ENCODE measurements at regions not wholly inside any gene's neighbourhood (a gene's known extent, or its start where the extent isn't known, plus 50 kb on each side); places are given as distances from the start of the nearest gene placed in this dataset.
"Not testable (repeated sequence)": the region's sequence is repeated elsewhere in the genome, so short reads cannot be mapped to it uniquely, and the experiment has no call there.

DNA sequence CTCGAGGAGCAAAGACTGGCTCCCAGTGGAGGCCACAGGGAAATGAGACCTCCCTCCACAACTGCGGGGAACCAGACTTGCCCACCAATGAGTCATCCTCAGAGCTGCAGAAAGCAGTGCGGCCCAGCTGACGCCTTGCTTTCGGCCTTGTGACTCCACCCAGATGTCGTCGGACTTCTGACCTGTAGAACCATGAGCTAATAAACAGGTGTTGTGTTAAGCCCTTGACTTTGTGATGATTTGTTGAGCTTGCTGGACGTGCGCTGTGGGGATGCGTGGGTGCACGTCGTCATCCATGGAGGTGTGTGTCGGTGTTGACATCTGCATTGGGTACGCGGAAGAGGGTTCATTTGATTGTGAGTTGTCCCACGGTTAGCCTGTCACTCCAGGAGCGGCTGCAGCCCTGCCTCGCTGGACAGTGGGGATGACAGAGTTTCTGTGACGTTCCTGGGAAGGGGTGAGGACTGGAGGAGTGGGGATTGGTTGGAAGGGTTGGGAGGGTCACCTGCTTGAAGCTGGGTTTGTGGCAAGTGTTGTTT, 154.1 kb downstream of the SH3BP4 start:
- DNase-seq (ENCODE audit: low spot score): no peak

DNA sequence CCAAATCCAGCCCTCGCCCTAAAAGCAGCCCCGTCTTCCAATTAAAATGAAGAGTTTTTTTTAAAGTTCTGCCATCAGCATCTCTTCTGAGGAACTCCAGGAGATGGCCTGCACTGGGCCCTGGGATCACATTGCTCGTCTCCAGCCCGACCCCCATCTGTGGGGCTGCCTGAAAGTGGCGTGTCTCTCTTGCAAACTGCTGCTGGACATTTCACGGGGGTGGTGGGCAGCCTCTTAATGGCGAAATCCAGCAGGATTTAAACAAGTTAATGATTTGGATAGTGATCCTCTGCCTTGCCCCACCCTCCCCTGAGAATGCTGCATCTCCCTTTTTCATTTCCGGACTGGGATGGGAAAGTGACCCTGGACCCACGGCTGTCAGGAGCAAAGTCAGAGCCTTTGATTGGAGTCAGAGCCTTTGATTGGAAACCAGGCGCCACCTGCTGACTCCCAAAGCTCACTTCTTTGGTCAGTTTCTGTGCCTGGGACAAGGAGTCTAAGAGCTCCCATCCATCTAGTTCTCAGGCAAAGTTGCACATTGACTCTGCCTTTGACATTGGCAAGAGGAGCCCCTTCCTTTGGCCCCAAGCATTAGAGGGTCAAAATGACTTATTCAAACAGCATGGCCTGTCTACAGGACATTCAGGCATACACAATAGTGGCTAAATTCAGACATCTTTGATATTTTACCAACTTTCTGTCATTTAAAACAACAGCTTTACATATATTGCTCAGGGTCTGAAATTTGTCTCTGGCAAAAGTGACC, 155.2 kb downstream of the SH3BP4 start:
- DNase-seq (ENCODE audit: low spot score): peak; percentile 63

DNA sequence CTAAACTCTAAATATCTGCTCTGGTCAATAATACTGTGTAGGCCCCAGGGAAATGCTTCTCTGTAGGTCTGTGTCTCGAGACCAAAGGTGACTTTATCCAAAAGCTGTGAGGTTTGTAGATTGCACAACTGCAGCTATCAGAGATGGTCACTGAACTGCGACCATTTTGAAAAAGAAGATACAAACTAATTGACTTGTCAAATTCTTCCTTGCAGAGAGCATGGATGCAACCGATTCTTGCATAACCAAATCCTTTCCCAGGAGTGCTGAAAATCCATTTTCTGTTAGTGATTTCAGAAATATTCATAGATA, 155.8 kb downstream of the SH3BP4 start:
- DNase-seq (ENCODE audit: low spot score): no peak

DNA sequence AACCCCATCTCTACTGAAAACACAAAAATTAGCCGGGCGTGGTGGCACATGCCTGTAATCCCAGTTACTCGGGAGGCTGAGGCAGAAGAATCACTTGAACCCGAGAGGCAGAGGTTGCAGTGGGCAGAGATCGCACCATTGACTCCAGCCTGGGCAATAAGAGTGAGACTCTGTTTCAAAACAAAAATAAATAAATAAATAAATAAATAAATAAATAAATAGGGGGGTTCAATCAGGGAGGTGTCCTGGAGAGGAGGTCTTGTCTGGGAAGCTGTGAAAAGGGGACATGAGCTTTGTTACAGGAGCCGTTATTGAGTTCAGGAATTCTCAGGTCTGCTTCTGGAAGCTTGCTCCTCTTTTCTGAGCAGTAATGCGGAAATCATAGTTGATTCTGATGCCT, 157.7 kb downstream of the SH3BP4 start:
- not testable (repeated sequence) for DNase-seq (ENCODE audit: low spot score)

DNA sequence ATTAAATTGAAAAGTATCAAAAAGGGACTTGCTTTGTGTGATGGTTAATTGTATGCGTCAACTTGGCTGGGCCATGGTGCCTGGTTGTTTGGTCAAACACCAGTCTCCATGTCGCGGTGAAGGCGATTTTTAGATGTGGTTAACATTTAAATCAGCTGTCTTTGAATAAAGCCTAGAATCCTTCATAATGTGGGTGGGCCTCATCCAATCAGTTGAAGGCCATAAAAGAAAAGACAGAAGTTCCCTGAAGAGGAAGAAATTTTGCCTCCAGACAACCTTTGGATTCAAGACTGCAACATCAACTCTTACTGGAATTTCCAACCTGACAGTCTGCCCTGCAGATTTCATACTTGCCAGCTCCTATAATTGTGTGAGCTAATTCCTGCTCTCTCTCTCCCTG, 160.5 kb downstream of the SH3BP4 start:
- no peak for DNase-seq (ENCODE audit: low spot score)

DNA sequence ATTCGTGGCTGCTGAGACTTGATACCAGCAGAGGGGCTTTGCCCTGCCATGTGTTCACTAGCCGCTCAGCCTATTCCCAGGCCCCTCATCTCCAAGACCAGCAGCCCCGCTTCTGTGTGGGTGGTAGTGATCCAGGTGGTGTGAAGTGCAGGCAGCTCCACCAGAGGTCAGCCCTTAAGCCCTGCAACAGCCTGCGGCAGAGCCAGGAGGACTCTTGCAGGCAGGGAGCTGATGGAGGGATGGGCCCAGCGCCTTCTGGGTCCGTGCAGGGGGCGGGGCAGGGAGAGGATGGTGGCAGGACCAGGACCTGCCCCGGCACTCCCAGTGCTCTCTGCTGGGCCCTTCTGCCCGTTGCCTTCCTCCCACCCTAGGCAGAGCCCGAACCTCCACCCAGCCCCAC, 162.0 kb downstream of the SH3BP4 start:
- no peak for DNase-seq (ENCODE audit: low spot score)

DNA sequence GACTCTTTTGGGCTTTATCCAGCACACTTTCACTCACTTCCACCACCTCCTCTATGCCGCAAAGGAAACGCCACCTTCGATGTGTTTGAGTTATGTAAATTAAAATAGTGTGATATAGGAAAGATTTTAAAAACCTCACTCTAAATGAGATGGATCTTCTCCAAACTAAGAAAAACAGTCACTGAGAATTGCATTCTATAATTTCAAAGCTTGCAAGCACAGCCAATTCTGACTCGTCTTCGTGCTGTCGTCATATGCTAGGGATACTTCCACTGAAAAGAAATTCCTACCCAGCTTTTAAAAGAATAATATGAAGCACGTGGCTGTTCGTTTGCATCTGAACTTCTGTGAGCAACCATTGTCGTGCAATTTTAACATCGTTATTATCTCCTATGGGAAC, 162.5 kb downstream of the SH3BP4 start:
- no peak for DNase-seq (ENCODE audit: low spot score)

DNA sequence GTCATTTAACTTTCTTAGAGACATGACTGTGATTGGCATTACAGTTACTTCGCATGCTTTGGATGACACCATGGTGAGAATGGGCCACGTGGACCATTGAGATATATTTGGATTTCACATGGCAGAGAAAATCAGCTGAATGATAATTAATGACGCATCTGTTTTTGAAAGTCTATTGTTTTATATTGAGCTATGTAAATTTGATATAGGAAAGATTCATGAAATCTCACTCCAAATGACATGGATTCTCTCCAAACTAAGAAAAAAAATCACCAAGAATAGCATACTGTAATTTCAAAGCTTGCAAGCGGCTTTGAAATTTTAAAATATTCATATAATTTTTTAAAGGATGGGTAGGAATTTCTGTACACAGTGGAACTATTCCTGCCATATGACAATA, 163.7 kb downstream of the SH3BP4 start:
- no peak for DNase-seq (ENCODE audit: low spot score)

DNA sequence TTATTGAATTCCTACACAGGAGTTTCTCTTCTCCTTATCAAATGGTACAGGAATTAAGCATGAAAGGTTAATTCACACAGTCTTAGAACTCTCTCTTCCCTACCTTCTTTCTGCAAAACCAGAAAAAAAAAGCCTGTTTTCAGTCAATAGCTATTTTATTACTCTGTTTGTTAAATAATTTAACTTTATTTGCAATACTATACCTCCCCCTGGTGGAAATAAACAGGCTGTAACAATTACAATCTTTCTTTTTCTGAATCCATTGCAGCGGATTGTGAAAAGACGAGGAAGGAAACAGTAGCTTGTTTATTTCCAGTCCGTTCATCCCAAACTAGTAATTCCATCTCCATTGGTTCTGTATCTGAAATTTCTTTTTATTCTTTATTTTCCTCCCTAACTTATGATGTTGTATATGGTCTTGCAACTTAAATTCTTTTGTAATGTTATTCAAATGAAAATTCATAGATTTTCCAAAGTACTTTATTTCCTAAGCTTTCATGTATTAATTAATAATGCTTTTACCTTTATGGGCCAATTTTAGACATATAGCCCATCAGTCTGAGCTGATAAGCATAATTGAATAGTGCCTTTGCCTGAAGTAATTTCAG, 165.2 kb downstream of the SH3BP4 start:
- DNase-seq (ENCODE audit: low spot score): peak; percentile 64

DNA sequence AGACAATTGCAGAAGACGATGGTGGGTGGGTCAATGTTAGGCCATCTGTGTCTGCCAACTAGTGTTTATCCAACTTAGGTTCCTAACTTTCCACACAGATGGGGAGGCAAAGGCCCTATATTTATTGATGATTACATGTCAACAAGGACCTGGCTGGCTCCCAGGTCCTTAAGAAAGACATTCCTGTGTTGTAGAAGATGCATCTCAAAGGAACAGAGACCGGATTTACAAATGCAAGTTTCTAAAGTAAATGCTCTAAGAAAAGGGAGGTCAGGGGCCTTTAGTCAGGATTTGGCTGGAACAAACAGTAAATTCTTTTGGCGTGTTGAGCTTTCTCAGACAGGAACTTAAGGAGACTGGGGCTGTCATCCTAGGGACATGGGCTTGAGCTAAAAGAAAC, 175.0 kb downstream of the SH3BP4 start:
- DNase-seq (ENCODE audit: low spot score): no peak

DNA sequence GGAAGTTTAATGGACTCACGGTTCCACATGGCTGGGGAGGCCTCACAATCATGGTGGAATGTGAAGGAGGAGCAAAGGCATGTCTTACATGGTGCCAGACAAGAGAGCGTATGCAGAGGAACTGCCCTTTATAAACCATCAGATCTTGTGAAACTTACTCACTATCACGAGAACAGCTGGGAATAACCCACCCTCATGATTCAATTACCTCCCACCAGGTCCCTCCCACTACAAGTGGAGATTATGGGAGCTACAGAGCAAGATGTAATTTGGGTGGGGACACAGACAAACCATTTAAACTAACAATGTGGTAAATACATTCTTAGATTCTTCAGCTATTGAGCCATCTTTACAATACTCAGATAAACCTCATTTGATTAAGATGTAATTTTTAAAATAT, 176.1 kb downstream of the SH3BP4 start:
- no peak for DNase-seq (ENCODE audit: low spot score)

DNA sequence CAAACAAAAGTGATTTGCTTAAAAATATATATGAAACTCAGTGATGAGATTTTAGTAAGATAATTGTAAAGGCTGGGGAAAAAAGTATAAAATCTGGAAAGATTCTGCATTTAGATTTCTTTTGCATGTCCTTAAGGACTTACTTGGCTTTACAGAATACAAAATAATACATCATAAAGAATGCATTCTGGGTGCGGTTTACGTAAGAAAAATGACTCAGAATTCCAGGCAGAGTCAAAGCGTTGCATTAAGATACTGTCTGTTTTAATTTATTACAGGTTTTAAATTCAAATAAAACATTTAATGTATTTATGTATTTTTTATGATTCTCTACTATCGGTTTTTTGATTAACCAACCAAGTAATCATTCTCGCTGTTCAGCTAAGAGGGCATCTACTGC, 178.0 kb downstream of the SH3BP4 start:
- no peak for DNase-seq (ENCODE audit: low spot score)

DNA sequence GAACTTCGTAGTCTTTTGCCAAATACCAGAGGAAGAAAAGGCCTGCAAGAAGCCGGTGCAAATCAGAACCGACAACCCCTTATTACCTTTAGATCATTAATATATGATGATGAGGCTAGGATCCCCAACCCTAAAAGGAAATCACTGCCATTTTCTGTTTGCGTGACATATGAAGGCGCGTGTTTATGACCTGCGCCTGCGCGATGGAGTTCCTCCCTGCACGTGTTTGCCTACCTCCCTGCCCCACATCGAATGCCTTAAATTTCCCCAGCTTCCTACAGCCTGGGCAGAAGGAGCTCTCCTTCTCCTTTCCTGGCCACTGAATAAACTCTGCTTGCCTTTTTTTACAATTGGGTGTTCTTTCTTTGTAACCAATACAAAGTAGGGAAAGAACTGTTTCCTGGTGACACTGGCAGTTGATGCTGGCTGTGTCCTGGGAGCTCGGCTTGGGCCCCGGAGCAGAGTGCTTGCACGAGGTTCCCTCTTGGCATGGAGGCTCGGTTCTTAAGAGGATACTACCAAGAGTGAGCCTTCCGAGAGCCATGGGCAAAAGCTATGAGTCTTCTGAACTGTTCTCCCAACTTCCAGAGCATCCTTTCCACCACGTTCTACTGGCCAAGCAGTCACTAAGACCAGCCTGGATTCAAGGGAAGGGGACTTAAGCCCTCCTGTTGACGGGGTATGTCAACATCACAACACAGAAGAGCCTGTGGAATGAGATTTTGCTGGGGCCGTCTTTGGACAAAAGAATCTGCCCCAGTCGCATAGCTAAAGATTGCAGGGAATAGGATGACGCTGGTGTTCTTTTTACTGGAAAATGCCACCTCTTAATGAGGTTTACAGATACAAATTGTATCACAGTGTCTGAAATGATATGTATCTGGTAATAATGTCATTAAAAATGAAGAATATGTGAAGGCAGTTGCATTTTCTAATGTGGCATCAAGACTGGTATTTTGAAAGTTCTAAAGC, 179.8 kb downstream of the SH3BP4 start:
- no peak for DNase-seq (ENCODE audit: low spot score)

DNA sequence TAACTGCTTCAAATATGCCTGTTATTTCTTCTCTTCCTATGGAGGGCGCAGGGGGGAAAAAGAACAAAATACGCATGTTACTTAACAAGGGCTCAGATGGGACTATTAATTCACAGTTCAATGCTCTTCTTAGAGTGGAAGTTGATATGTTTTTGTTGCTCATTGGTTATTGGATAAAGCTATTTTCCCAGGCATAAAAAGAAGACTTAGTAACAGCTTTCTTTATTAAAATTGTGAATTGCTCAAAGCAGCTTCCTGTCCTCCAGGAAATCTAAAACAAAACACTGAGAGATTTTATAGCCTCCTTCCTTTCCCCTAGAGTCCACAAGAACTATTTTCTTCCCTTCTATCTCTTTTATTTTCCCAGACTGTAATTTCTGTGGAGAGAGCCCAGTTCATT, 180.8 kb downstream of the SH3BP4 start:
- DNase-seq (ENCODE audit: low spot score): no peak

DNA sequence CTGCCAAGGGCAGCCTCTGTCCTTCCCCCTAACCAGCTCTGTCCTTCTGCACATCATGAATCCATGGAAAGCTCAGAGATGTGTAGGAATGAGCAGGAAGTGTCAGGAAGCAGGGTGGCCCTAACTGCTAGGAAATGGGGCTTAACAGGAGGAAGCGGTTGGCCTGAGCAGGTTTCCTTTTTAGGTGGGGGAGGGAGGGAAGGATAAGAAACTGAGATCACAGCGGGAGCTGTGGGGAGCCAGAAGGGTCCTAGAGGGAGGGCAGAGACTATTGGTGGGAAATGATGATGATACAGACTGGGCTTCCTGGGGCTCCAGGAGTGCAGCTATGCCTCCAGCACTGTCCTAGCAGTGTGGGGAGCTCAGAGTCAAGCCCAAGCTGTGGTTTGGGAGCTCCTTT, 182.0 kb downstream of the SH3BP4 start:
- DNase-seq (ENCODE audit: low spot score): no peak

DNA sequence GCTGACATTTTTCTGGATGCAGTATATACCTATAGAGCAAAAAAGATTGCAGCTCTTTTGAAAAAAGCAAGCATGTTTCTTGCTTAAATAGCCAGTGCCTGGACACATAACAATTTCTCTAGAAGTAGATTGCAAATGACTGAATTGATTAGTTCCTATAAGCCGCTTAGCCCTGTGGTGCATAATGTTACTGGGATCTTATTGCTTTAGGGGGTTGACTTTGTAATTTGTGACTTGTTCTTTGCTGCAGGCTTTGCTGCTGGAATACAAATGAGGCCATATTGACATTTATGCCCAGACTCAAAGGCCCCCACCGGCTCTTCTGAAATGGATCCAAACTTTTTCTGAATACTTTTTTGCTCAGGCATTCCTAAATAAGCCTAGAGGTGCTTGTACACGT, 182.6 kb downstream of the SH3BP4 start:
- no peak for DNase-seq (ENCODE audit: low spot score)

DNA sequence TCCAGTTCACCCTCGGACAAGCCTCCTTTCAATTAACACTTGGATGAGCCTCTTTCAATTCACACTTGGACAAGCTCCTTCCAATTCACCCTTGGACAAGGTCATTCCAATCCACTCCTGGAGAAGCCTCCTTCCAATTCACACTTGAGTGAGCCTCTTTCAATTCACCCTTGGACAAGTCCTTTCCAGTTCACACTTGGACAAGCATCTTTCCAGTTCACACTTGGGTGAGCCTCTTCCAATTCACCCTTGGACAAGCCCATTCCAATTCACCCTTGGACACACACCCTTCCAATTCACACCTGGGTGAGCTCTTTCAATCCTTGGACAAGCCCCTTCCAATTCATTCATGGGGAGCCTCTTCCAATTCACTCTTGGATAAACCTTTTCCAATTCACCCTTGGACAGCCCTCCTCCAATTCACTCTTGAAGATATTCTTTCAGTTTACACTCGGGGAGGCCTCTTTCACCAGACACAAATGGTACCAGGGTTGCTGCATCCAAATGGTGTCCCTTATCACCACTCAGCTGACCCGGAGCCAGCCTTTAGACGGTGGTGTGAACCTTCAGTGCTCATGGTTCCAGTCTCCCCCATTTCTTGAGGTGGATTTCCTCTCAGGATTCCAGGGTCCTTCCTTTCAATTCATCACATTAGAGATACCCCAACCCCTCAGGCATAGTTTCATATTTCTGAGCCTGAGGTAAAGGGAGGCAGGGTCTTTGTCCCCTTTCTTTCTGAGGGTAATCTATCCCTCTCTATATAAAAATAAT, 183.6 kb downstream of the SH3BP4 start:
- no peak for DNase-seq (ENCODE audit: low spot score)

DNA sequence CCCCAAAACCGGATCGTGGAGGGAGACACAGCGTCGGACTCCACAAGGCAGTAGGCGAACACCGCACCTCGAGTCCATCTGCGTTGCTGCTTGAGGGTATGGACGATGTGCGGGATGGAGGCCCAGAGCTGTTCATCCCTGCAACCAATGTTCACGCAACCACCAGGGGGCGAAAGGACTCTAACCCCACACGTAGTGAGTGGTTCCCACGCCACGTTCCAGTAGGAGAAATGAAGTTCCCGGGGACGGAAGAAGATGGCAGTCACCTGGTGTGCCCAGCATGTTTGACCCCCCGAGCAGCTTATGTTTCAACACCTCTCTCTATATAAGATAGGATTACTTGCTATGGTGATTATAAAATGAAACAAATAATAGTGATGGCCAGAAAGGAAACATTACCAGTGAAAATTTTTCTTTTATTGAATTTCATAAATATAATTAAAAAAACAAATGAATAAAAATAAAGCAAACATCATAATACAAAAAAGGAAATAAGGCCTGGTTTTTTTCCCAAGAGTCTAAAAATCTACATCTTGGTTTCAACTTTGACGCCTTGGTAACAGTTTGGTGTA, 184.3 kb downstream of the SH3BP4 start:
- peak; percentile 79 for DNase-seq (ENCODE audit: low spot score)

DNA sequence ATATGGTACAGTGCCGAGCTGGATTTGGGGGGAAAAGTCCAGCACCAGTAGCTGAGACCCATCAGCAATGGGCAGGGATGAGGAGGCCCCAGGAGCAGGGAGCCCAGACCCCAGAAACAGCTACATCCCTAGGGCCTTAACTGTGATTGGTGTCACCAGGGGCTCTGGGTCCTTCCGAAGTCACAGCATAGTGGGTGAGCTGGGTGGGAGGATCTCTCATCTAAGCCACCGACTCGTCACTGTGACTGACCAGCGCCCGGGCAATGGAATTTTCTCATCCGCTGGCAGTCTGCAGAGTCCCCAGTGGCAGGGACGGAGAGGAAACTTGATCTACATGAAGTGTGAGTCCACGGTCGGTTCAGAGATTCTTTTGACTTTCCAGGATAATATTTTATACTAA, 186.5 kb downstream of the SH3BP4 start:
- DNase-seq (ENCODE audit: low spot score): no peak

DNA sequence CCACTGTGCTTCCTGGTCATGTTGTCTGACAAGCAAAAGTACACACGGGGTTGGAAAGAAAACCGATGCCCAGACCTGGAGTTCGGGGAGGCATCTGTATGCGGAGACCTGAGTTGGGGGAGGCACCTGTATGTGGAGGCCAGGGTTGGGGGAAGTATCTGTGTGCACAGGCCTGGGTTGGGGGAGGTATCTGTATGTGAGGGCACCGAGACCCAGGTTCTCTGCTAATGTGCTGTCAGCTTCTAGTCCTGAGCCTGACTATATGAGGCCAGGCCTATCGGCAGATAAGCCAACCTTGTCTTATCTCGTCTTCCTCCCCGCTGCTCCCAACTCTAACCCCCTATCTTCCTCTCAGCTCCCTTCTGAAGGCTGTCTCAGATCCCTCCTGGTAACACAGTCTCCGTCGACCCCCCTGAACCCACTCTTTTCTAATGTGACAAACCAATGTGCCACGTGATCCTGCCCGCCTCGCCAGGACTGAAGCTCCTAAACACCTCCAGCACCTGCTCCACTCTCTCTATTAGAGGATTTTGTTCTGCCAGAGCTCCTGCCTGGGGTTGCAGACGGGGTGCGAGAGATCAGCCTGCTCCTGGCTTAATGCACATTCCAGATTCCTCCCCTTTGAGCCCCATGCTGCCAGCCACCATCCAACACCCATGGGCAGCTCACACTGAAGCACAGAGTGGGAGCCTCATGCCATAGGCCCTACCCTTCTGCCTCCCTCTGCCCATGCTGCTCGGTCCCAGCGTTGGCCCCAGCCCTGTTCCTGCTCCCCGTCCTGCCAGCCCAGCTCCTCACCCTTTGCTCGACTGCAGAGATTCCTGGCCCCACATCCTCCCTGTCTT, 188.4 kb downstream of the SH3BP4 start:
- no peak for DNase-seq (ENCODE audit: low spot score)

DNA sequence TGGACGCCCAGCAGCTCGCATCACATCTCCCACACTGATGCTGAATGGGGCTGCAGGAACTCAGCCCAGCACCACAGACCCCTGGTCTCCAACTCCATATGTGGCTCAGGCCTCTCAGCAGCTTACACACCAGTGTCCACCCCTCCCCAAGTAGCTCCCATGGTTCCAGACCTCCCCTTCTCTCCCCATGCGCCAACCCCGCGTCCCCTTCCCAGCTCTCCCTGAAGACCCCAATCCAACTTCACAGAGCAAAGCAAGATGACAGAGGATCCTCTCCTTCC, 188.9 kb downstream of the SH3BP4 start:
- DNase-seq (ENCODE audit: low spot score): no peak
